ENCODE measurements at regions not wholly inside any gene's neighbourhood (a gene's known extent, or its start where the extent isn't known, plus 50 kb on each side); places are given as distances from the start of the nearest gene placed in this dataset.

DNA sequence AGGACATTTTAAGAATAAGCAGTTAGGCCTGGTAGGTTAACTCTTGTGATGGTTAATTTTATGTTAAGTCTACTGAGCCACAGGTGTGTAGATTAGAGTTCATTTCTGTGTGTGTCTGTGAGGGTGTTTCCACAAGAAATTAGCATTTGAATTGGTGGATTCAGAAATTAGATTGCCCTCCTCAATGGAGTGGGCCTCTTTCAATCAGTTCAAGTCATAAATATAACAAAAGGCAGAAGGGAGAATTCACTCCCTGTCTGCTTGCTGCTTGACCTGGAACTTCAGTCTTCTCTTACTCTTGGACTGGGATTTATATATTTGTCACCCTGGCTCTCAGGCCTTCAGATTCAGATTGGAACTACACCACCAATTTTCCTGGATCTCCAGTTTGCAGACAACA, 55.3 kb upstream of the POM121L12 start:
- DNase-seq: no peak

DNA sequence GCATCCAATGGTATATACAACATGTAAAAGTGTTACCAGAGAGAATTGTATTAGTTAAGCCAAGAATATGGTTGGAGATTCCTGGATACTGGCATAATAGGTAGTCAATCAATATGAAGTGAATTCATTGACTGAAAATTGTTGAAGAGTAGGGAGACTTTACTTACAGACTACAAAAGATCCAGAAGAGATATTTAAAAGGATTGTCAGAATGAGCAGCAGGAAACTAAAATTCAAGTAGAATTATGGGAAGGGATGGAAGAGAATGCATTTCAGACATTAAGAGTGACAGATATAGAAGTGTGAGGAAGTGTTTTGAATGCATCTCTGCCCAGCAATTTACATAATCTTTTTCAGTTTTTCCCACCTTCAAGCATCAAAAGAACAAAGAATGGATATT, 62.3 kb upstream of the POM121L12 start:
- DNase-seq: no peak

DNA sequence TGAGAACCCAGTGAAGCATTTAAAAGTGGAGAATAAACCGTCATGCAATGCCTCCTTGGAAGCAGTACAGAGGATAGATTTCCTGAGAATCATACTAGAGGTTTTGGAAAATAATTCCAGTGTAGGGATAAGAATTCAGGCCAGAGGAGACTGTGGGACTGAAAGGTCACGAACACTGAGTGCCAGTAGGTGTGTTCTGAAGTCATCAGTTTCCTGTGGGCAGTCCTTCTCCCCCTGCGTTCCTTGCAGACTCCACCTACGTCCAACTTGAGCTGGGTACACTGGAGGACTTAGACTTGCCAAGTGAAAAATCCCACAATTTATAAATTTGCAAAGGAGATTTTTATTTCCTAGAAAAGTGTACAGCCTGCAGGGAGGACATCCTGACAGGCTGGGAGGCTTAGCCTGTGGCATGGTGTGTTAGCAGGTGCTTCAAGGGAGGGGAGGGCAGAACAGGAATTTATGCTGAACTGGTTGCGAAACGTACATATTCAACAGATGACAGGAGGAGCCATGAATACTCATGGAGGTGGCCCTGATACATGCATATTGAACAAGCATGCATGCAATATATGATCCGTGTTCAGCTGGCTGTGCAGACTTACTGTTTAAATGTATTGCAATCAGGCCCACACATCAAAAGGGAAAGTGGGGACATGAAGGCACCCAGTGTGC, 72.9 kb upstream of the POM121L12 start:
- no peak for DNase-seq

DNA sequence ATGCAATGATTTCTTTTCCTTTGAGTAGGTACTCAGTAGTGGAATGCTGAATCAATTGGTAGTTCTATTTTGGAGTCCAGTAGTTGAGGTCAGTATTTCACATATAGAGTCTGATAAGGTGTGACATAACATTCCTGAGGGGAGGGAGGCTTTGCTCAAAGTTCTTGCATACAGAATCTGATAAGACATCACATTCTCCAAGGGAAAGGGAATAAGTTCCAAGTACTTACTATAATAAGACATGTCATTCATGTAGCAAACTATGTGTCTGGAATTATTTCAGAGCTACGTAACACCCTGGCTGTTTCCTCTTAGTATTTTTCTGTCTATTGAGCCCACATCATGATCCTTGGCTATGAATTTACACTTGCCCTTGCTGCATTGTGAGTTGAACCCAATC, 74.3 kb upstream of the POM121L12 start:
- no peak for DNase-seq

DNA sequence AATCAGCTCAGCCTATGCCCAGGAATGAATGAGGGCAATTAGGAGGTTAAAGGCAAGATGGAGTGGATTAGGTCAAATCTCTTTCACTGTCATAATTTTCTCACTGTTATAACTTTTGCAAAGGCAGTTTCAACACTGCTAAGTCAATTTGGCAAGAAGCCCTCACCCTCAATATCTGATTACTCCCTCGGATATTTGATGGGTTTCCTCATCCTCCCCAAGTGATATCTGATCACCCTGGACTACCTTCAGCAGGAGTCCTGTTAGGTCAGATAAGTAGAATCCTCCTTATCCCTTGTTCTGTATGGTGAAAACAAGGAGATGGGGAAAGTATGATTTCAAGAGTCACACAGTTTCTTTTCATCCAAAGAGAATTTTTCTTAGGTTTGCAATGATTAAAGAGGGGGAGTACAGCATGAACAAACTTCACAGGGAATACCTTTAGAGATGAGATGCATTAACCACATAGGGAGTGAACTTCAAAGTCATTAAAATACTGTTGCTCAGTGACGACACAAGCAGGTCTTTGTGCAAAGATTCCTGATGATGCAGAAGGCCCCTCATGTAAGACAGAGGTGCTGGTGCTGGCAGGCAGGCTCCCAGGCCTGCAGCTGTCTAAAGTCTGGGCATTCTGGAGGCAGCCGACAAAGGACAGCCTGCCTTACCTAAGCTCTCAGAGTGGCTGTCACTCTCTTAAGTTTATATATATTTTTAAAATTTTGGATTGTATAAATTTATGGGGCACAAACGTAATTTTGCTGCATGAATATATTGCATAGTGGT, 75.4 kb upstream of the POM121L12 start:
- no peak for DNase-seq

DNA sequence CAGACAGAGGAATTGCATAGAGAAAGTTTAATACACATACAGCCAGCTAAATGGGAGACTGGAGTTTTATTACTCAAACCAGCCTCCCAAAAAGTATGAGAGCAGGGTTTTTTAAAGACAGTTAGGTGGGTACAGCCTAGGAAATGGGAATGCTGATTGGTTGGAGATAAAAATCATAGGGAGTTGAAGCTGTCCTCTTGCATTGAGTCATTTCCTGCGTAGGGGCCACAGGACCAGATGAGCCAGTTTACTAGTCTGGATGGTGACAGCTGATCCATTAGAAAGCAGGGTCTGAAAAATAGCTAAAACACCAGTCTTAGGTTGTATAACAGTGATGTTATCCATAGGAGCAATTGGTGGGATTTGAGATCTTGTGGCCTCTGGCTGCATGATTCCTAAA, 76.1 kb upstream of the POM121L12 start:
- DNase-seq: no peak

DNA sequence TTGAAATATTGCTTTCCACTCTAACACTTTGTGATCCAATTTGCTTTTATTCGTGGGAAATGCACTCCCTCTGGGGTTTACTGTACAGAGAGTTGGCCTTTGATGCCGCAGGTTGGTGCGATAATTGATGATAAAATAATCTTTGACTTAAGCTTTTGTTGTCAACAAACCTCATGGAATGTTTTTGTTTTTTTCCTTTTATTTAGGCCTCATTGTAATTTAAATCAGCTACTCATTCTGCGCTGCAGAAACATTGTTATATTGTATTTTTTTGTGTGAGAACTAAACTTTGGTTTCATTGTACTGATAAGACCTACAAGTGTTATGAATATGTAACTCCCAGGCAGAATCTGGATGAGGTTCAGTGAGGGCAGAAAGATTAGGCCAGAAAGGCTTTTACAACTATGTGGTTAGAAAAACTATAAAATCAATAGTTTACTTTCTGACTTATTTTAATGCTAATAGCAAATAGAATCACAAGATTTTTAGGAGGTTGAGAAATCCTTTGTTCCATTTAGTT, 76.8 kb upstream of the POM121L12 start:
- no peak for DNase-seq

DNA sequence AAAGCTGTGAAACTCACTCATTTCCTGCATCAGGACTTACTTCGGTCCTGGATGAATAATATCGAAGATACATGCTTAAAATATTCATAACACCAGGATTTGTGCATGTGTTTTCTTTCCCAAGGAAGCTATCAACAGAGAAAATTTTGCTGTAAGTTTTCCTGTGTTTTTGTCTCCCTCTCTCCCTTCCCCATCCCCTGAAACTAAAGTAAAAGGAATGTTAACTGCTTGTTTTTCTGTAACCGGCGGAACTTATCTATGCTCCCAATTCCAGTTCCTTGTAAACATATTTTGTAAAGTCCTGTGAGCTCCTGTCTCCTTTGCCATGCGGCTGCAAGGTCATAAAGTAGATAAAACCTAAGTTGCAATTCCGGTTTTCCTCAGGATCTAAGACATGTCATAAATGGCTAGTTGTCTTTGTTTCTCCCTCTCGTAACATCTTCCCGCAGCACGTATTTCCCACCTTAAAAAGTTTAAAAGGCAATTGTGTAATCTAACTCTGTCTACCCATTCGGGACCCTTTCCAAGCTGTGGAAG, 79.0 kb upstream of the POM121L12 start:
- DNase-seq: no peak

DNA sequence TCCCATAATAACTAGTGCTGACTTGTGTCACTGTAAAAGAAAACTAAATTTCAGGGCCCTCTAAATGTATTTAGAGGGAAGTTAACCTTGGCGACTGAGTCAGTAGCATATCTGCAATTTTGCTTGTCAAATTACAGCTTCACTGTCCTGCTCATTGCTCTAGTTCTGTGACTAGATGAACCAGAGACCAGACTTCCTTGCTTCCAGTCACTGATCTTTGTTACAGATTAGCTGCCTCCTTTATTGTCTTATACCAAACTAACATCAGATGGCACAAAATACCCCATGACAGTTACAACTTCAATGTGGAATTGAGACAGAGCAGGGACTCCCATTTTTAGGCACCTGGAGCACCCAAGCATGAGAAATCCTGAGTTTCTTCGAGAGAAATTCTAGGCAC, 79.9 kb upstream of the POM121L12 start:
- no peak for DNase-seq

DNA sequence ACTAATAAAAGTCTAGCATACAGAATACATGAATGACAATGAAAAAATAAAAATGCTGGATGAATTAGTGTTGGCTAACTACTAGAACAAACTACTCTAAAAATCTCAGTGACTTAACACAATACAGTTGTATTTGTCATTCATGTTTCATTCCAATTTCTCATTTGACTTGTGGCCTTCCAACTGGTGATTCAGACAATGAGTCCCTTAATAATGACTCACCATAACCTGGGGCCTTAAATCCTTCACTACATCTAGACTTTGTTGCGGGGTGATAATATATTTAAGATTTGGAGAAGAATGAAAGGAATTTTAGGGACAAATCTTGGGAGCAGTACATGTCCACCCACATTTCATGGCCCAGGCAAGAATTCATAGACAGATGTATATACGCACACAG, 90.5 kb upstream of the POM121L12 start:
- DNase-seq: no peak

DNA sequence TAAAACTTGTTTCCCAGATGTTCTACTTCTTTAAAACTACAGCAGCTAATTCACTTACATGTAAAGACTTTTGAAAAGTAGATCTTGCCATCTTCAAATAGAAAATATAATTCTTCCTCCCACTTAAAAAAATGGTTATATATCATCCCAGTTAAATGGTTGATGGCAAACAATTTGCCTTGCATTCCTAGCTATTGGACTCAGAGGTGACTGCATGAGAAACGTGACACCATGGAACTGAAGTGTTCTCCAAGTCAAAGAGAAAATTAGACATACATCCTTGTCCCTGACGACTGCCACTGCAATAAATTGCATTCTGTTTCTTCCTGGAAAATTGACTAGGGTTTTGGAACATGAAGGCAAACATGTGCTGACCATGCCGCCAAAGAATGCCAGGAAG, 95.0 kb upstream of the POM121L12 start:
- peak; percentile 42 for DNase-seq

DNA sequence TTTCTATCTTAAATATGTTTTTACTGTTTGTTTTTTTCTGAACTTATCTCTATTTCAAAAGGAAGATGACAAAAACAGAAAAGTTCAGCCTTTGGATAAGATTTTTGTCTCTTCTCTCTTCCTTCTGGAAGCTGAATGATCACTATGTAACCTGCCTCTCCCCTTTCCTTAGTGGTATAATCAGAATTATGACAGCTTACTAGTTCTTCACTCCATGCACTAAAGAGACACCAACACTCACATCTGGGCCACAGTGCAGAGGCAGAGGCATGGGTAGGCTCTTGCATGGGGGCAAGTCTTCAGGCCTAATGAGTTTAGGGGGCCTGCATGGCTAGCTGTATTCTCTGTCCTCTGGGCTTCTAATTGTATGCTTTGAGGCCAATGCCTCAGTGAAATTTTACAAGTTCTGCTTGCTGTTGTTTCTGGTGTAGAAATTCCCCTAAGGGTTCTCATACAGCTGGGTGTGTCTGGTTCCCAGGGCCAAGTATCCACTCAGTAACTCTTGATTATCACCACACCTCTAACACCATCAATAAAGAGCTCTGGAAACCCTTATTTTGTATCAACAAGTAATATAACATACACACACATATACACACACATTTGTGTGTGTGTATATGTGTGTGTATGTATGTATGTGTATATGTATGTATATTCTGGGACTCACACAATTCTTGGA, 96.8 kb upstream of the POM121L12 start:
- no peak for DNase-seq

DNA sequence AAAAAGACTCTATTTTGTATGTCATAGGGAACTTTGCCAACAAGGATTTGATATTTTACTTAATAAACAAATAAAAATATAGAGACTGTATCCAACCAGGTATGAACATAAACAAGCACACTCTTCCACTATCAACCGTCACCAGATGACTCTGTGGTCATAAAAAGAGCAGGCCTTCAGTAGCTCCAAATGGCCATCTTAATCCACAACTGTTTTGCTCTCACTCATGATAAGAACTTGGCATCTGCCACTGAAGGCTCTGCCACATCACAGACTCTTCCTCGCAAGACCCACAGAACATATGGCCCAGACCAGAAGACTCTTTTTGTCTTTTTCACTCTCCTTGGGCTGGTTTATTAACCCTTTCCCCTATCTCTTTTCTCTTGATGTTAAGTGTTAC, 98.7 kb upstream of the POM121L12 start:
- DNase-seq: no peak

DNA sequence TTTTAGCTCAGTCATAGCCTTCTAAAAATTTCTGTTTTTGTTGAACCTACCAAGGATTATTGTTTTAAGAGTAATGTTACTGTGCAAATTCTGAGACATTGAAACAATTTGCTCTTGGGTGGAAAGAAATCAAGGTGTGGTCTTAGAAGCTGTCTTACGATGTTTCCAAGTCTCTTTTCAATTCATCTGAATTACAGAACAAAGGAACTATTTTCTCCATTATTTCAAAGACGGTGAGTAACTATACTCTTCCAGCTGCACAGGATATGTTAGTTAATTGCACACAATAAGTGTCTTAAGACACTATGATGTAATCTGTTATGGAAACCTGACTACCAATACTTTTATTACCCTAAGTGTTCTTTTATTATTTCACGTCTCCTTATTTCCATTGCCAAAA, 106.8 kb upstream of the POM121L12 start:
- no peak for DNase-seq

DNA sequence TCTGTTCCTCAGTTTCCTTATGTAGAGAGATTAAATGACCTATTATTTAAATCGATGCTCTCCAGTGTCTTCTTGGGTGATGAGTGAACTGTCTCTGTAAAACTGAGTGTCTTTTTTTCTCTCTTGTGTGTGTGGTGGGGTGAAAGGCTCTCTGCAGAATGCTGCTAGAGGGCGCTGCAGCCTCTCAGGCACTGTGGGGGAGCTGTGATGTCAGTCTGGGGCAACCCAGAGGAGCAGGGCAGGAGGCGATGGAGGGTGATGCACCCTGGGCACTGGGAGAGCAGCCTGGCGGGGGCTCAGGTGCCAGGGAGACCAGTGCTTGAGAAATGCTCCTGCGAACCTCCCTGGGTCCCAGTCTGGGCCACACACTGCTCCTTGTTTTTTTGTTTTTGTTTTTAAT, 110.1 kb upstream of the POM121L12 start:
- DNase-seq: no peak

DNA sequence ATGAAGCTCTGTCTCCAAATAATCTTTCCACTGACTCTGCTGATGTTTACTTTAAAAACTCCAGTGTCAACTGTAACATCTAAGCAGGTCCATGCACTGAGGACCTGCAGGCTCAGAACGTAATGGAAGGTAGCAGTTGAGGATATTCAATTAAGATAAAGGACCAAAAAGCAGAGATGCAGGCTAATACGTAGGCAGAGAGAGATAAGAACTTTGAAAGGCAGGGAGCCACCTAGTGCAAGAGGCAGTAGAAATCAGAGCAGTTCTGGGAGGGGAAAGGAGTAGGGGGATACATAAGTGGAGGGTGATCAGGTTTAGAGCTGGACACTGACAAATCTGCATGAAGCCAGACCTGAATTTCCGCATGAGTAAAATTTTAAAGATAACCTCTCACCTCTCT, 114.5 kb upstream of the POM121L12 start:
- no peak for DNase-seq

DNA sequence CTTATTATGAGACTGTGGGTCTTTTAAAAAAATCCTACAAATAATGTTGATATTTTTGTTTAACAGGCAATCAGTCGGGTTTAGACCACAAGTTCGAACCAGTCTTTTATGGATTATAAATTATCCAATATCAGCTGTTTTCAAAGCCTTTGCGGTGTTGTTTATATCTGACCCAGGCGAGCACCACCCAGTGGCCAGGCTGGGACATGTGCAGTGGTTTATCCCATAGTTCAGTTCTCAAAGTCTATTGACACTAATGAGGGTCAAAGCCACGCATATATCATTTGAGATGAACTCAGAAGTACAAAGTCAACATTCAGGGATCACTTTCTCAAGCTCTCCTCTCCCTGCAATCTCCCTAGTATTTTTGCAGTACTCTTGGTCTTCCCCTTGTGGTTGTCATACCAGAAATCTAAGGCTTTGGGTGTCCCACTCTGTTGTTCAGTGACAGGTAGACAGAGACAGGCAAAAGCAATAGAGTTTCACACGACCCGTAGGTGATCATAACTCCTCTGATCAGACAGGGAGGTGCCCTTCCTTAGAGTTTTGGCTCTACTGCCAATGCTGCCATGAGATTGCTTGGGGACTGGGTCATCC, 117.4 kb upstream of the POM121L12 start:
- no peak for DNase-seq

DNA sequence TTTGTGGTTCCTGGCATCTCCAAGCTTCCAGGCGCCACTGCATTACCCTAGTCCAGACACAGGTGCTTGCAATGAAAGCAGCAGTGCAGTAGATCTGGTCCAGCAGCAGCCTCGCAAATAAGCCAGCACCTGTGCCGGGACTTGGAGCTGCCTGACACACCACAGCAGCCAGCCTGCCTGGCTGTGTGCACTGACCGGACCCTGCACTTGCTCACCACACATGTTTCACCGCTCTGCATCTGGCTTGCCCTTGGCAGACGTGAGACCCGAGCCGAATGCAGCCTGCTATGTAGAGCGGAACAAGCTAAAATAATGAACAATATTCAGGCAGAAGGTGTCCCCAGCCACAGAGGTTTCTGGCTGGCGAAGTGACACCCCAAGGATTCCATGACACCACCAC, 123.6 kb upstream of the POM121L12 start:
- DNase-seq: no peak

DNA sequence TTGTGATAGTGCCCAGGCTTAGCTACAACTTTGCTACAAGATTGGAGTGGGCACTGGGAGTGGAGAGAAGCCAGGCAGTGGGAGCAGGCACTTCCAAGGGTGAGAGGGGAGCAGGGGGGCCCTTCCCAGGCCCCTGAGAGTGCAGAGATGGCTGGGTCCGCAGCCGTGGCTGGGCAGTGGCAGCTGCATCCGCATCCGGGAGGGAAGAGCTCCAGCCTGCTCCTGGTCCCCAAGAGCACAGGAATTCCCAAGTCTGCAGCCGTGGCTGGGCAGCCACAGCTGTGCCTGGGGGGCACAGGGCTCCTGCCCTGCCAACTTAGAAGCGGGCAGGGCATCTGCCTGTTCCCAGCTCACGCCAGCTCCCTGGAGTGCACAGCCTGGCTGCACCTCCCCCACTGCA, 124.1 kb upstream of the POM121L12 start:
- DNase-seq: no peak

DNA sequence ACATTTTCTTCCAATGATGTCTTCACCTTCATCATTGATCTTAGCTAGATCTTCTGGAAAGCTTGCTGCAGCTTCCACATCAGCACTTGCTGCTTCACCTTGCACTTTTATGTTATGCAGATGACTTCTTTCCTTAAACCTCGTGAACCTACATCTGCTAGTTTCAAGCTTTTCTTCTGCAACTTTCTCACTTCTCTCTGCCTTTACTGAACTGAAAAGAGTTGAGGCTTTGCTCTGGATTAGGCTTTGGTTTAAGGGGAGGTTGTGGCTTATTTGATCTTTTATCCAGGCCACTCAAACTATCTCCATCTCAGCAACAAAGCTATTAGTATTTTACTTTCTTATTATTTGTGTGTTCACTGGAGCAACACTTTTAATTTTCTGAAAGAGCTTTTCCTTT, 125.5 kb upstream of the POM121L12 start:
- no peak for DNase-seq

DNA sequence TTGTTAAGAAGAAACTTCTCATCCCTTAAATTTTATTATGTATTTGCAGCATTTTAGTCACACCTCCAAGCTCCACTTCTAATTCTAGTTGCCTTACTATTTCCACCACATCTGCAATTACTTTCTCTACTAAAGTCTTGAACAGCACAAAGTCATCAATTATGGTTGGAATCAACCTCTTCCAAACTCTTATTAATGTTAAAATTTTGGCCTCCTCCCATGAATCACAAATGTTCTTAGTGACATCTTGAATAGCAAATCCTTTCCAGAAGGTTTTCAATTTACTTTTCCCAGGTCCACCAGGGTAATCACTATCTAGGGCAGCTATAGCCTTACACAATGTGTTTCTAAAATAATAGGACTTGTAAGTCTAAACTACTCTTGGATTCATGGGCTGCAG, 126.3 kb upstream of the POM121L12 start:
- DNase-seq: no peak

DNA sequence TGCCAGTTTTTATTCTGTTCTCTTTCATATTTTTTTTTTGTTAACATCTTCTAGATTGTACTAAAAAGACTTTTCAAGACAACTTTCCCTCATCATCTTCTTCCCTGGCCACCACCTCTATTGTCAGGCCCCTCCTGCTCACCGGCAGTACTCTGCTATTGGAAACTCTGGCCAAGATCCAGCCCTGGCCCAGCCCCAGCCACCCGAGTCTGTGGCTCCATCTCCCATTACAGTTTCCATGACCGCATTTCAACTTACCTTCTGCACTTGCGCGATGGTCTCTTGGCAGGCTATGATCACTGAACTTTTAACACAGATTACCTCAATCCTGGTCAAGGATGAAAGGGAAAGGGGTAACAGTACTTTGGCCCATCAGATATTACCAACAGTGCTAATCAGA, 137.7 kb upstream of the POM121L12 start:
- DNase-seq: peak; percentile 52

DNA sequence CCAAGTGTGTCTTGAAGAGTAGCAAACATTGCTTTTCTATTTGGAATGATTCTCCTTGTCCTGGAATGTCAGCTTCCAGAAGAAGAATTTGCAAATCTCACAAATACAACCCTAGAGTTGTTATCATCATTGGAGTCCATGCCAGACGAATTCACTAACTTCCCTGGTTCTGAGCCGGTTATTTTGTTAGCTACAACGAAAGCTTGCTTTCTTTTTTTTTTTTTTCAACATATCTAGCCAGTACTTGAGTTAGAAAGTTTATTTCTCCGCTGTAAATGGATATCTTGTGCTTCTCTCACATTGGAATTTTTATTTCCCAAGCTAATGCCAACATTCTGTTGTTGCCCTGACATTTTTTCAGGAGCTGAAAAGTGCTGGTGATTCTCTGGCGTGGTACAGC, 138.1 kb upstream of the POM121L12 start:
- no peak for DNase-seq

Measured in hindlimb muscle (tissue), 1 donor.